DMS 273 treated with DMSO at 0.1 percent for 48 hours (cell line): ENCODE measurements at regions not wholly inside any gene's neighbourhood (a gene's known extent, or its start where the extent isn't known, plus 50 kb on each side); places are given as distances from the start of the nearest gene placed in this dataset.
"Not testable (repeated sequence)": the region's sequence is repeated elsewhere in the genome, so short reads cannot be mapped to it uniquely, and the experiment has no call there.

Source experiments
- DNase-seq: peaks from one replicate; lab custom pipeline; 2025; lab: John Stamatoyannopoulos, UW

DNA sequence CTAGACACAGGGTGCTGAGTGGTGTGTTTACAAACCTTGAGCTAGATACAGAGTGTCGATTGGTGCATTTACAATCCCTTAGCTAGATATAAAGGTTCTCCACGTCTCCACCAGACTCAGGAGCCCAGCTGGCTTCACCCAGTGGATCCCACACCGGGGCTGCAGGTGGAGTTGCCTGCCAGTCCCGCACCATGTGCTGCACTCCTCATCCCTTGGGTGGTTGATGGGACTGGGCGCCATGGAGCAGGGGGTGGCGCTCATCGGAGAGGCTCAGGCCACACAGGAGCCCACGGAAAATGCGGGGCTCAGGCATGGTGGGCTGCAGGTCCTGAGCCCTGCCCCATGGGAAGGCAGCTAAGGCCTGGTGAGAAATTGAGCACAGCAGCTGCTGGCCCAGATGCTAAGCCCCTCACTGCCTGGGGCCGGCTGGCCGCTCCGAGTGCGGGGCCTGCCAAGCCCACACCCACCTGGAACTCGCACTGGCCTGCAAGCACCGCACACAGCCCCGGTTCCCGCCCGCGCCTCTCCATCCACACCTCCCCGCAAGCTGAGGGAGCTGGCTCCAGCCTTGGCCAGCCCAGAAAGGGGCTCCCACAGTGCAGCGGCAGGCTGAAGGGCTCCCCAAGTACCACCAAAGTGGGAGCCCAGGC lies 418.4 kb downstream of the KIF20B start:
- not testable (repeated sequence) for DNase-seq

DNA sequence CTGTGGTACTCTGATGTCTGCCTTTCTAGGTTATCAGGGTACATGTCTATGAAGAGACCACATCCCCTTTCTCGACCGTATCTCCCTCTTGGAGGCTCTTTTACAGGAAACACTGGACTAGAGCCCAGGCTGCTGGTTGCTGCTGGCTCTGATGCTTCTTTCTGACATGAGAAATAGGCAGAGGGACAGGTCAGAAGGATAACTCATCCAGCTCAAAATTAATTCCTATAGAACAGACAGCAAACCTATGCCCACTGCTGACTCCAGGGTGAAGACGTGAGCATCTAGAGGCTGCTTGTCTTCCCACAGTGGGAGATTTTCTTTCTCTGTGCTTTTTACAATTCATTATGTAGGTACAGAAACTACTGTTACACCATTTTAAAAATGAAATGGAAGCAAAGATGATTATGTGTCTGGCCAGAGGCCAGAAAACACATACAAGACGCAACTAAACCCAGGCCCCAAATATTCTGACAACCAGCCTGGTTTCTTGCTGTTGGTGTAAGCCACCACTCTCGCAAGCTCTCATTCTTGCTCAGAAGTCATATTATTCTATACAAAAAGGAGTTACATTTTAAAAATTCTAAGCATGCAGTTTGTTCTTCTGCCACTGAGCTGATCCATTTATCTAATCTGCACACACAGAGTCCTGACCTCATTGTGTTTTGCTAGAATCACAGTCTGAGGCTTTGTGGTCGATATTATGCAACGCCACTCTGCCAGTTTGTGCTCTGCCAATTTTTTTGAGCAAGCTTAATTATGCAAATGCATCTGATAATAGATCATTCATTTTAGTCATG lies 424.3 kb downstream of the KIF20B start:
- no peak for DNase-seq

DNA sequence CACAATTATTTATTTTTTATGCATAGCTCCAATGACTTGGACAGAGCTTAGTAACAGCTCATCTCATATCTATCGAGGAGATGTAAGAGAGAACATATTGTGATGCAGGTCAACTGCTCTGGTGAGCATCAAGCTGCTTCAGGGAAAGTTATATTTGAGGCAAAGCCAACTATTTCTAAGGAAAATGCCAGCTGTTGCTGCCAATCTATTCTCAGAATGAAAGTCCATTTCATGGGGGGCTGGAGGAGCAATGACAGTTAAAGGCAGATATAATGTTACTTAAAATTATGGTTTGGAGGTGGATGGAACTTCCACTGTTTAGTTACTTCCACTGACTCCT lies 424.8 kb downstream of the KIF20B start:
- DNase-seq, result no peak

DNA sequence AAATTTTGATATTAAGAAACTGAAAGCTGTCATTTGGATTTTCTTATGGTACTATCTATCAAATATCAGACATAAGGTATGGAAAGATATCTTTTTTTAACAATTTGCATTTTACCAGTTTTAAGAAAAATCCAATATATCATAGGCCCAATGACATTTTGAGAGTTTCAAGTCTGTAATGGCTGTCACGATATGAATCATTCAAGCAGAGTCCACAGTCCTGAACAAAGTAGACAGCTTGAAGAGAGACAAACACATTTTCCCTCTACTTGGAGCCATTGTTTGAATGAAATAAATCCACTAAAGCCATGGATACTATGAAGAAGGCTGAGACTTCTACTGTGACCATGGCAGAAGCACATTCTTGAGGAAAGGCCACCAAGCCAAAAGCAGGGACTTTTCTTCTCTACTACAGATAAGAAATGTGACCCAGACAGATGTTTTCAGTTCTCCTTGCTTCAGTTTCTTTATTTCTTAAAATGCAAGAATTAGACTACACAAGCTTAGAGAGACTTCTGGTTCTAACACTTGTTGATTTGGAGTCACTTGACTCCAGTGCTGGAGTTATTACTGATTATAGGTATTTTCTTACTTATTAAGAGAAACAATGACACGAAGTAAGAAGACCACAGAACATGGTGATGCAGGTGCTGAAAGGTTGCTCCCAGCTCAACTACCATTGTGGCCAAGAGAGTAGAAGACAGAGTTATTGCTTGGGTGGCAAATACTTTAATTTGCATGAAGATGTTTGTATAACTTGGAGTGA lies 429.1 kb downstream of the KIF20B start:
- DNase-seq, result no peak

DNA sequence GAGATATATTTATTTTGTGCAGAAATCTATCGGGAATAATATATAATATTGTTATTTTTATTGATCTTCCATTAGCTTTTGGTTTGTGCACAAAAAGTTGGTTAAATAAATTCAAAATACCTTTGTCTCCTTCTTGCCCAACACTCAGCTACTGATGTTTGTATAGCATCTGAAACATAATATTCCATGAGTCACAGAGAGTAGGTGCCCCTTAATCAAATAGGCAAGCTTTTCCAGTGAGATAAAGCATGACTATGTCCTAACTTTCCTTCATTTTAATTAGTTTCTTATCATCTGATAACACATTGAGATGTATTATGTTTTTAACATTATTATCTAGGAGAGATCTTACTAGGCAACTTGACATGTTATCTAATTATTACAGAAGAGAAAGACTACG lies 432.2 kb downstream of the KIF20B start:
- DNase-seq, result no peak

DNA sequence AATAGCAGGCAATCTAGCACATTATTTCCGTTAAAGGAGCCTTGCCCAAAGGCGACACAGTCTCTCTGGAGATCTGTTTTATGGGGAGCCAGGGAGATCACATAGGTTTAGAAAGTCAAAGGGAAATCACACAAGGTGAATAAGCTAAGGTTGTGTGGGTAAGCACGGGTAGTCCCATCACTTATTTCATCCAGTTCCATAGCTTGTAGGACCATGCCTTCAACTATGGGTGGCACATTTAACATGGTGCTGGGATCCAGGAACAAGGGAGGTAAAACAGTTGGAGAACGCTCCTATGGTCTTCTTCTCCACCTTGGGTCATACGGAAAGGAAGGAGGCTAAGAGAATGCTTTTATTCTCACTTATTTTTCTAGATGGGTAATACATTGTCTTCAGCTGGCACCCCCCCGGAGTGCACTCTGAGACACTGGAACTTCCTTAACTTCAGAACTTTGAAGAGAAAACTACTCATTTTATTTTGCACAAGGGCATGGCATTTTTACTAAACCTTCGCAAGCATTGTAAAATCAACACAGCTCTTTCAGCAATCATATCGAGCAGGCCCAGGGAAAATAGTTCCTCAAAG lies 435.4 kb downstream of the KIF20B start:
- DNase-seq, result no peak

DNA sequence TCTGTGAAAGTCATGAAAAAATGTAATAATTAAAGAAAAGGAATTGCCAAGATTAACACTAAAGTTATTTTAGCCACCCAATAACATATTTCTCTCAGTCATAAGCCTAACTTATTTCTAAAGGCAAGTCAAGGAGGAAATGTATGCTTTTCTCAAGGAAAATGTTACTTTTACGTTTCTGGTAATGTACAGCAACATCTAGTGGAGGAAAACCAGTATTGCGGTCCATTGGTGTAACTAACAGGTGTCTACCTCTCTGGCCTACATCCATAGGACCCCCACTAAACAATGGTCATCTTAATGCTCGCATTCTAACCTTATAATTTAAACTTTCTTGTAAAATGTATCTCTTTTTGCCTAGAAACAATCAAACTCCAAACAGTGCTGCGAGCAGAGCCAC lies 437.5 kb downstream of the KIF20B start:
- no peak for DNase-seq

DNA sequence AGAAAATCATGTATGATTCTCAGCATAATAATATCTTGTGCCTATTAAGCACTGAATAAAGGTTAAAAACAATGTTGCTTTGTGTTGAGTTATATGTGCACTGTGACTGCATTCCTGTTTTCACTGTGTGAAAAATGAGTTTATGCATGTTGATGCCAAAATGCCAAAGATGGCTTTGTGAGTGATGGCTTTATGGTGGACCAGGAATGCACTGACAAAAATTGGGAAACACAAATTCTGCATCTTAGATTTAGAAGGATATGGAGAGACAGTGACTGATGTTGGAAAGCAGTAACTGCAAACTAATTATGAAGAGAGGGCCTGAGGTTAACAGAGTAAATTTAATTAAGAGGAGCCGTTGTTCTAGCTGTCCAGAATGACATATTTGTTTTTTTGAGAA lies 440.4 kb downstream of the KIF20B start:
- DNase-seq, result no peak

DNA sequence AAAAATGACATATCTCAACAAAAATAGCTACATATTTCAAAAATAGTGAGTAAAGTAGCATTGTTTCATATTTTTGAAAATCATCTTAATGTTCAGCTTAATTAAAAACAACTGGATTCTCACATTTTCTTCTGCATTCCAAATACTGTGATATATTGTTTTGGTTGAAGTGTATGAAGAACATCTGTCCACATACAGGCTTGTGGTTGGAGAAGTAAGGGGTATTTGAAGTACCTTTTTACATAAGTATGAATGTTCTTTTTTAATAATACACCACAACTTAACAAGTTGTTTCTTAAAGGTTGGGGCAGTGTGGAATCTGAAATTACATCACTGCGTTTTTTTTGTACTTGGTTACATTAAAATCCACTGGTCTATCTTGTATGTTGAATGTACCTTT lies 442.5 kb downstream of the KIF20B start:
- DNase-seq, result no peak

DNA sequence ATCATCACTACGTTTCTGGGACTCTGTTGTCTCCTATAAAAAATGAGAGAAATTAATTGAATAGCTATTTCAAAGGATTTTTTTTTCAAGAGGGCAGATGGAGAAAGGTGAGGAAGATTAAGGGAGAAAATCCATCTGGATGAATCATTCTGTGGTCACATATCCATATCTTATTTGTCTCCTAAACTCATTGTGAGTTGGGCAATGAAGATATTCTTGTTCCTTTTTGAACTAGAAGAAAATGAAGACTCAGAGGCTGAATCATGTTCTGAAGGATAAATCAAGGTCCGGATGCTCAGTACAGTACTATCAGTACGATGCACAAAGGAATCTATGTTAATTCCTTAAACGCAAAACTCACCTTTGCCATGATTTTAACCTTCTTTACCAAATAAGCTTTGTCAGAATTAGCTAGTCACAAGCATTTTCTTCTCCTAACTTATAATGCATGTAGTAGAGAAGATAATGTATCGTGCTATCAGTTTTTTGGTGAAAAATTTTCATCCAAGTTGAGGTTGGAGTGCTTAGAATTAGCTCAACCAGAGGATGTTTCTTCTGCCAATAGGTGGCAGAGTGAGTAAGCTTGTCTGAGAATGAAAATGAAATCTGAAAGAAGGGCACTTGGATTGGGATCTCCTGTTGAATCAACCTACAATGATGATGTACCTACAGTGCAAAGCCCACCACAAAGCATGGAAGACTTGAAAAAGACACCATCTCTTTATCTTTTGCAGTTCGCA lies 446.9 kb downstream of the KIF20B start:
- no peak for DNase-seq

DNA sequence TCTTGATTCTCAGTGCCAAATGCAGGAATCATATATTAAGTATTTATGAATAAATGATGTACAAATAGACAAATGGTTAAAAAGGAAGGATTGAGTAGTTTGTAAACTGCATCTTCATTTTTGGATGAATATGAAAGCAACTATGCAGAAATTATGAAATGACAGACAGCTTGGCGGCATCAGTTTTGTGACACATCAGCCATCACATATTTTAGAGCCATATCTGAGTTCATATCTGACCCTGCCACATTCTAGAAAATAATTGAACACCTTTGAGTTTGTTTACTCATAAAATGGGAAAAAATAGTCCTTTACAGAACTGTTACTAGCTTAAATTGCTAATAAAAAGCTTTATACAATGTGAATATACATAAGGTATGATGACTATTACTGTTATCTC lies 448.2 kb downstream of the KIF20B start:
- no peak for DNase-seq

DNA sequence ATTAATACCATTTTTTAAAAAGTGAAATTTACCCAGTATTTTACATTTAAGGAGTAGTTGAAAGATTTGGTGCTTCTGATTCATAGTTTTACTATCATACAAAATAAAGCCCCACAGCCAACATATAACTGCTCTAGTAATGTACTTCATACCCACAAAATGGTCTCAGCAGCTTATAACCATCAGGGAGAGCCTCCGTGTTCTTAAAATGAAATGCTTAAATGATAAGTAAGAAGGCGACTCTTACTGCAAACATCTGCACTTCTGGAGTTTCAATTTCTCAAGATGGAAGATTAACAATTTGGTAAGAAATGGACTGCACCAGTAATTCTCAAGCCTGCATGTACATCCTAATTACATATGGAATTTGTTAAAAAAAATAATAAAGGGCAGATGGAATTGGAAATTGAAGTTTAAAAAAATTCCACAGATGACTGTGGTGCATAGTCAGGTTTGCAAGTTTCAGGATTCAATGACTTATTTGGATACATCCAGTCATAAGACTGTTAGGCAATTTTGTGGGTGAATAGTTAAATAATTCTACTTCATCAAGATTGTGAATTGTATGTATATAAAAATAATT lies 461.0 kb downstream of the KIF20B start:
- no peak for DNase-seq

DNA sequence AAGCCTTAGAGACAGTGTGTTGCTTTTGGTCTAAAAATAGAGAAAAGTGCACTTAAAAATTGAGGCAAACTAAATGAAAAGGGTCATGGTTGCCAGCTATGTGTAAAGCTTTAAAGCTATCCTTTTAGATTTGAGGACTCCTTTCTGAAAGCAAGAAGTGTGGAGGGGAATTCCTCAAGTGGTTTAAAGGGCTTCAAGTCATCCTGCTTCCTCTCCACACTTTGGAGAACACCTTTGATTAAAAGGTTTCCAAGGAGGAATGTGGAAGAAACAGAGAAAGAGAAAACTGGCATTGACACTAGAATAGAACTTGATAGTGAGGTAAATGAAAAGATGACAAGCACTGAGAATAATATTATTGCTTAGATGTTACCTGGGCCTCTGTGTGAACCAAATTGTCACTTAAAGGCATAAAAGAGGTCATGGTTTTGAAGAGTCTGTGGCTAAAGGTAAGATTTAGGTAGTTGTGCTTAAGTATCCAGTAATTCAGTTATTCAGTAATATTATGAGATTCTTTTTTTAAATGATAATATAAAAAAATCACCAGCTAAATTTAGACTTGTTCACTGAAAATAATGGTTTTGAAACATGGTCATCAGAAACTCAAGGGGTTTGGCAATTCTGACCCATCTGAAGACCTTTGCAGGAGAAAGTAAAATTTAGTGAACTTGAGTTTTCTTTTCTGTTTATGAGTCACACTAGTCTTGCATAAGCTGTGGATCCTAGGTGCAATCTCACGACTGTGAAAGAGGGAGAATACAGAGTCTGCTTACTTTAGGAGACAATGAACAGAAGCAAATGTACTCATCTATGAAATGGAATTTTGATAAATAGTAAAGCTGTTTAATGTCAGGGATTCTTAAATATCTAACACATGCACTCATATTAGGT lies 466.0 kb downstream of the KIF20B start:
- no peak for DNase-seq

DNA sequence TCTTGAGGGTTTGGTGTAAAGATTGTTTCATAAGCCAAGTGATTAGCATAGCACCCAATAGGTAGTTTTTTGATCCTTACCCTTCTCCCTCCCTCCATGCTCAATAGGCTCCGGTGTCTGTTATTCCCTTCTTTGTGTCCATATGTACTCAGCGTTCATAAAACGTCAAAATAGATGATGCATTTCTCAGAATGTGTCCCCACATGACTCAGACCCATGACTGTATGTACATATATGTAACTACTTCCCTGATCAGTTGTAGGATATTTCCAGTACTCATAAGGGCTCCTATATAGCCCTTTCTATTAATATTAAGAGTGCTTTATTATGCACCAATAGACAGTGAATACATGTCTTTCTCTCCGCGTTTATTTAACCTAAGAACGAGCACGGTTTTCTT lies 466.9 kb downstream of the KIF20B start:
- no peak for DNase-seq

DNA sequence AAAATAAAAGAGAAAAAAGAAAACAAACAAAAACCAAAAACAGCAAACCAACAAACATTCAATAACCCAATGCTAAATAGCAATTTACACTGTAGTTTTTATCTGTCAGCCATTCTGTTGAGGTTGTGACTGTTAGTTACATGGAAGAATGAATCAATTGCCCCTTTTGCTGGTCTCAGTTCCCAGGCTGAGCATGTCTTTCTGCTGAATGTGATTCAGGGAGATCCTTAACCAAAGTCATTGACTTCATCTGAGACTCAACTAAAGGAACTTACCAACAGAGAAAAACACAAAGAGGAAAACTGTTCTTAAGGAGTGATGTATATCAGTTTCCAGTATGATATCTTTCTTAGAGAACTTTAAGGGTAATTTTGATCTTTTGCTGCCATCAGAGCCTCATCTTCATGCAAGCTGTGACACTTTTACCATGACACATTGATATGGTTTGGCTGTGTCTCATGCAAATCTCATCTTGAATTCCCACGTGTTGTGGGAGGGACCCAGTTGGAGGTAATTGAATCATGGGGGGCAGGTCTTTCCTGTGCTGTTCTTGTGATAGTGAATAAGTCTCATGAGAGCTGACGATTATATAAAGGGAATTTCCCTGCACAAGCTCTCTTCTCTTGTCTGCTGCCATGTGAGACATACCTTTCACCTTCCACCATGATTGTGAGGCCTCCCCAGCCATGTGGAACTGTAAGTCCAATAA lies 469.8 kb downstream of the KIF20B start:
- no peak for DNase-seq

DNA sequence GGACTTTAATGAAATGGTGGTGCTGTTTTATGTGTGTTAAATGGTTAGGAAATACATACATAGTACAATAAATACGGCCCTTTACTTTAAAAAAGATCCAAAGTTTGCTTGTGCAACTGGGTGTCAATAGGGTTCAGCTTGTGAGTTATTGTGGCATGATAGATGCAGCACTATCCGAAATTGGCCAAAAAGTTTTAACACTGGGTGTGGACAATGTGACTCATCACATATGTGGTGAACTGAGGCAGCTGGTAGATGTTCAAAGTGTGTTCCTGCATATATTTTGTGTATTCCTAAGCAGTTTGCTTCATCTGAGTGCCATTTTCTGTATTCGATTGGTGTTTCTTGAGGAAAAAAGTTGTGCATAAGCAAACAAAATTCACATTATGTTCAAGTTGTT lies 473.1 kb downstream of the KIF20B start:
- DNase-seq, result no peak

DNA sequence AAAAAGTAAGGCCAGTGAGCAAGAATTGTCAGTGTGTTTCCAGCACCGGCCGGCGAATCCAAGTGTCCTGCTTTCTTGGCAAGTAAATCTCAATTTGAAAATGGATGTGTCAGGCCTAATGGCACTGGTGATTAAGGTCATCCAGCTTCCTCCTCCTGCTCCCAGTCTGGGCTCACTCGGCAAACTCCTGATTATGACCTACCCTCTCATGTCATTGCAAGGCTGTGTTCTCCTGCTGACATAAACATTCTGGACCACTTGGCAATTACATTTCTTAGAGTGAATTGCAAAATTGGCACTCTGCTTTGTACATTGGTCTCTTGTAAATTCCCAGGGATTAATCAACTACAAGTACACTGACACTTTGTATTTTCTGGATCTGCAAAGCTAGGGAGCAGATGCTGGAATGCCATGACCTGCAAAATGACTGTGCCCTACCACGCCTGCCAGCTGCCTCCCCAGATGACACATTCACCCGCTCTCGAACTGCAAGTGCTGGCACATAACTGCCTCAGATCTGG lies 473.8 kb downstream of the KIF20B start:
- peak; percentile 4 for DNase-seq

DNA sequence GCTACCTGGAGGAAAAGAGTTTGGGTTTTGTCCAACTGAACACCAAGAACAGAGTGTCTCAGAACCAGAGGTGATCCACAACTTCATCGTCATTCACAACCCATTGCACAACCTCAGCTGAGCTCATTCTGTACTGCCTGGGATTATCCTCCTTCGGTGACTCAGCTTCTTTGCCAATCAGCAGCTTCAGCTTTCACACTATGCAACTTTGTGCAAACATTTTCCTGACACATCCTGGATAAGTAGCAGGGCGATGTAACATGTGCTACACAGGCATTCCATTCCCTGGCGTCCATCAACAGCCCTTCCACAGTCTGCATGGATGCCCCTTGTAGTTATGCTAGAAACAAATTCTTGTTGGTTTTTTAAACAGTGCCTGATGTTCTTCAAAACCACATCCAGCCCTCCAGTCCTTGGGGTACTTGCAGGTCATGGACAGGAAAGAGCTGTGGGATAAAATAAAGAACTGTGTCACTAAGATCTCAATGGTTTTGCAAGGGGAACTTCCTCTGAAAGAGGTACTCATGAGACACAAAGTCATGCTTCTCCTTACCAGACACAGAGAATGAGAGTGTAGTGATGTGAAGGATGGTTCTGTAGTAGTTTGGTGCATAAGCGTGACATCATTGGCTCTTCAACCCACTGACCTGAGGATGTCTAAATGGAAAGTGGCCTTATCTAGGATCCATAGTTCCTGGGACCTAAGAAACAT lies 478.5 kb downstream of the KIF20B start:
- no peak for DNase-seq
